H1 (cell line): ENCODE measurements at regions not wholly inside any gene's neighbourhood (a gene's known extent, or its start where the extent isn't known, plus 50 kb on each side); places are given as distances from the start of the nearest gene placed in this dataset.

Source experiments
- EGR1 ChIP-seq: IDR thresholded peaks from 2 replicates; pipeline ENCODE4 v1.6.1; 2011; ENCODE audit warnings: low read depth, low read length, borderline replicate concordance
- JUN ChIP-seq: IDR thresholded peaks from 2 replicates; pipeline ENCODE4 v1.6.1; 2011; ENCODE audit warnings: low read depth, mild to moderate bottlenecking, improper control_type of control experiment, low read length
- TAF1 ChIP-seq: IDR thresholded peaks from 2 replicates; pipeline ENCODE4 v1.6.1; 2011; ENCODE audit warnings: mild to moderate bottlenecking, low read depth, low read length
- TF ChIP-seq, protein P1 (sequence below): IDR thresholded peaks from 2 replicates; pipeline ENCODE4 v1.6.1; 2012; ENCODE audit warnings: inconsistent platforms
- TF ChIP-seq, protein P2 (sequence below), 3 experiments: IDR thresholded peaks; 1 replicate in 2 of 3; 2 replicates in 1 of 3; pipeline versions ENCODE4 v1.5.1 to v1.6.1; 2011; ENCODE audit warnings: low read length in 3 of 3, mild to moderate bottlenecking in 3 of 3, inconsistent platforms in 2 of 3, low read depth in 1 of 3, moderate library complexity in 1 of 3; ENCODE audit not compliant: insufficient read depth in 1 of 3; ENCODE audit errors: control extremely low read depth in 1 of 3

DNA sequence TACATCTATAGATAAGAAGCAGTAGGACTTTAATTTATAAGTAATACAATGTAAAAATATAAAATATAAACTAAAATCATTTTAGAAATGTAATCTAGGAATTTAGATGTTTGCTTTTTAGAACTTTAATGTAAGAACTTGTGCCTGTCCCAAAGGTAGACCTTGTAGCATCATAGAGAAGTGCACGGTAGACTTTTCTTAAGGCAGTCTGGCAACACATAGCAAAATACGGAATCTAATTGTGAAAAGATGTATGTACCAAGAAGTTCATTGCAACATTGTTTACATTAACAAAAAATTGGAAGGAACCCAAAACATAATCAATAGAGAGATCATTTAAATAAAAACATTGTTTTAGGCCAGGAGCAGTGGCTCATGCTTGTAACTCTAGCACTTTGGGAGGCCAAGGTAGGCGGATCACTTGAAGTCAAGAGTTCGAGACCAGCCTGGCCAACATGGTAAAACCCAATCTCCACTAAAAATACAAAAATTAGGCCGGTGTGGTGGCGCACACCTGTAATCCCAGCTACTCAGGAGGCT, 84.6 kb upstream of the SMIM15 start:
- TF ChIP-seq, protein P1, sequence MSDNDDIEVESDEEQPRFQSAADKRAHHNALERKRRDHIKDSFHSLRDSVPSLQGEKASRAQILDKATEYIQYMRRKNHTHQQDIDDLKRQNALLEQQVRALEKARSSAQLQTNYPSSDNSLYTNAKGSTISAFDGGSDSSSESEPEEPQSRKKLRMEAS: no peak
- no peak for TF ChIP-seq TAF1
- TF ChIP-seq JUN: no peak
- TF ChIP-seq, protein P2, sequence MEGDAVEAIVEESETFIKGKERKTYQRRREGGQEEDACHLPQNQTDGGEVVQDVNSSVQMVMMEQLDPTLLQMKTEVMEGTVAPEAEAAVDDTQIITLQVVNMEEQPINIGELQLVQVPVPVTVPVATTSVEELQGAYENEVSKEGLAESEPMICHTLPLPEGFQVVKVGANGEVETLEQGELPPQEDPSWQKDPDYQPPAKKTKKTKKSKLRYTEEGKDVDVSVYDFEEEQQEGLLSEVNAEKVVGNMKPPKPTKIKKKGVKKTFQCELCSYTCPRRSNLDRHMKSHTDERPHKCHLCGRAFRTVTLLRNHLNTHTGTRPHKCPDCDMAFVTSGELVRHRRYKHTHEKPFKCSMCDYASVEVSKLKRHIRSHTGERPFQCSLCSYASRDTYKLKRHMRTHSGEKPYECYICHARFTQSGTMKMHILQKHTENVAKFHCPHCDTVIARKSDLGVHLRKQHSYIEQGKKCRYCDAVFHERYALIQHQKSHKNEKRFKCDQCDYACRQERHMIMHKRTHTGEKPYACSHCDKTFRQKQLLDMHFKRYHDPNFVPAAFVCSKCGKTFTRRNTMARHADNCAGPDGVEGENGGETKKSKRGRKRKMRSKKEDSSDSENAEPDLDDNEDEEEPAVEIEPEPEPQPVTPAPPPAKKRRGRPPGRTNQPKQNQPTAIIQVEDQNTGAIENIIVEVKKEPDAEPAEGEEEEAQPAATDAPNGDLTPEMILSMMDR (IDR thresholded peaks at IDR 0.05; ENCODE audit: control extremely low read depth in 1 of 3, insufficient read depth in 1 of 3, low read depth in 1 of 3, low read length in 3 of 3): no peak
- TF ChIP-seq EGR1: no peak
